ENCODE measurements at regions not wholly inside any gene's neighbourhood (a gene's known extent, or its start where the extent isn't known, plus 50 kb on each side); places are given as distances from the start of the nearest gene placed in this dataset.

DNA sequence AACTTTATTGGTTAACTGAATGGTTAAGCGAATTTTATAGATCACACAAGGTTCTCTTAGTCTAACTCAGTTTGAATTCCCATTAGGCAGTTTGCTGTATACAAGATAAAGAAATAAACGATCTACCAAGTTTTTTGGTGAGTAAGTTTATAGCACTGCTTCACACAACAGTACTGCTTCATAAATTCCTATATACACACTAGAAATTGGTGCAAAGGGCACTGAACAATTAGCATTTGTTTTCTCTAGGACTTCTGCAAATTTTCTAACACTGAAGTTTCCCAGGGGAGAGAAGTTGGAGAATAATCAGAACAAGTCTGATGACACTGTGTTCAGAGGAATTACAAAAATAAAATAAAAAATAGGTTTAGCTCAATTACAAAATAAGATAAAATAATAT lies 1138.8 kb upstream of the PCDH9 start (continued):
- no peak for TF ChIP-seq CEBPB (IDR thresholded peaks at IDR 0.05; ENCODE audit: borderline replicate concordance in 1 of 2, low read depth in 2 of 2, low read length in 2 of 2)
- TF ChIP-seq, protein P1, sequence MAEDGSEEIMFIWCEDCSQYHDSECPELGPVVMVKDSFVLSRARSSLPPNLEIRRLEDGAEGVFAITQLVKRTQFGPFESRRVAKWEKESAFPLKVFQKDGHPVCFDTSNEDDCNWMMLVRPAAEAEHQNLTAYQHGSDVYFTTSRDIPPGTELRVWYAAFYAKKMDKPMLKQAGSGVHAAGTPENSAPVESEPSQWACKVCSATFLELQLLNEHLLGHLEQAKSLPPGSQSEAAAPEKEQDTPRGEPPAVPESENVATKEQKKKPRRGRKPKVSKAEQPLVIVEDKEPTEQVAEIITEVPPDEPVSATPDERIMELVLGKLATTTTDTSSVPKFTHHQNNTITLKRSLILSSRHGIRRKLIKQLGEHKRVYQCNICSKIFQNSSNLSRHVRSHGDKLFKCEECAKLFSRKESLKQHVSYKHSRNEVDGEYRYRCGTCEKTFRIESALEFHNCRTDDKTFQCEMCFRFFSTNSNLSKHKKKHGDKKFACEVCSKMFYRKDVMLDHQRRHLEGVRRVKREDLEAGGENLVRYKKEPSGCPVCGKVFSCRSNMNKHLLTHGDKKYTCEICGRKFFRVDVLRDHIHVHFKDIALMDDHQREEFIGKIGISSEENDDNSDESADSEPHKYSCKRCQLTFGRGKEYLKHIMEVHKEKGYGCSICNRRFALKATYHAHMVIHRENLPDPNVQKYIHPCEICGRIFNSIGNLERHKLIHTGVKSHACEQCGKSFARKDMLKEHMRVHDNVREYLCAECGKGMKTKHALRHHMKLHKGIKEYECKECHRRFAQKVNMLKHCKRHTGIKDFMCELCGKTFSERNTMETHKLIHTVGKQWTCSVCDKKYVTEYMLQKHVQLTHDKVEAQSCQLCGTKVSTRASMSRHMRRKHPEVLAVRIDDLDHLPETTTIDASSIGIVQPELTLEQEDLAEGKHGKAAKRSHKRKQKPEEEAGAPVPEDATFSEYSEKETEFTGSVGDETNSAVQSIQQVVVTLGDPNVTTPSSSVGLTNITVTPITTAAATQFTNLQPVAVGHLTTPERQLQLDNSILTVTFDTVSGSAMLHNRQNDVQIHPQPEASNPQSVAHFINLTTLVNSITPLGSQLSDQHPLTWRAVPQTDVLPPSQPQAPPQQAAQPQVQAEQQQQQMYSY (CRISPR knock-in tag; IDR thresholded peaks at IDR 0.05): no peak
- TF ChIP-seq, protein P2, sequence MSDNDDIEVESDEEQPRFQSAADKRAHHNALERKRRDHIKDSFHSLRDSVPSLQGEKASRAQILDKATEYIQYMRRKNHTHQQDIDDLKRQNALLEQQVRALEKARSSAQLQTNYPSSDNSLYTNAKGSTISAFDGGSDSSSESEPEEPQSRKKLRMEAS (IDR thresholded peaks at IDR 0.05; ENCODE audit: low read depth, low read length): no peak
- no peak for TF ChIP-seq GABPA (IDR thresholded peaks at IDR 0.05; ENCODE audit: low read depth)
- no peak for TF ChIP-seq REST (IDR thresholded peaks at IDR 0.05; ENCODE audit: low read depth, low read length)
- no peak for TF ChIP-seq BCL11A (IDR thresholded peaks at IDR 0.05; ENCODE audit: low read depth, low read length)
- no peak for TF ChIP-seq MYB (IDR thresholded peaks at IDR 0.05; ENCODE audit: borderline replicate concordance, low read depth, low read length)
- no peak for TF ChIP-seq USF2 (IDR thresholded peaks at IDR 0.05; ENCODE audit: borderline replicate concordance, low read depth, low read length)
- TF ChIP-seq SREBF2 (IDR thresholded peaks at IDR 0.05; ENCODE audit: low read length): no peak
